SK-N-SH (cell line): ENCODE measurements at regions not wholly inside any gene's neighbourhood (a gene's known extent, or its start where the extent isn't known, plus 50 kb on each side); places are given as distances from the start of the nearest gene placed in this dataset.

Experiments
- CTCF ChIA-PET: fragments of 300-600, 350-600 bp; formaldehyde crosslinking; extraction: SDS; loops from one replicate; lab custom pipeline; 2021; lab: Yijun Ruan, JAX
- POLR2A ChIA-PET: fragments of 350-600 bp; sonication (Branson Sonifier 250); formaldehyde crosslinking; extraction: SDS; loops from one replicate; lab custom pipeline; 2020; ENCODE audit warnings: antibody characterized with exemption, inconsistent platforms; lab: Yijun Ruan, JAX
- DNase-seq: peaks from one replicate; pipeline ENCODE4 v3.0.0; 2012
- H2AFZ ChIP-seq: fragments of 200-600 bp; sonication (generic); 2 replicates; pipeline ENCODE4 v1.8.1; 2016; ENCODE audit warnings: antibody characterized with exemption, mild to moderate bottlenecking, low read depth
- H3F3A ChIP-seq: fragments of 200-600 bp; sonication (generic); replicated peaks from 2 replicates; pipeline ENCODE3; 2016; ENCODE audit warnings: antibody characterized with exemption, mild to moderate bottlenecking; ENCODE audit not compliant: insufficient read depth
- H3K27ac ChIP-seq, 2 experiments: fragments of 200-500 bp in 1 of 2; fragments of 200-600 bp in 1 of 2; sonication (Bioruptor generic) in 1 of 2; sonication (generic), shearing (Covaris generic) in 1 of 2; 2 replicates each; pipeline versions ENCODE4 v1.5.1 to v1.6.1; 2014 to 2016; ENCODE audit warnings: low read depth in 2 of 2, inconsistent platforms in 1 of 2, low read length in 1 of 2, mild to moderate bottlenecking in 1 of 2, mixed read lengths in 1 of 2
- H3K27me3 ChIP-seq: fragments of 200-600 bp; sonication (generic), shearing (Covaris generic); 2 replicates; pipeline ENCODE4 v1.6.1; 2016; ENCODE audit warnings: mixed run types; ENCODE audit not compliant: insufficient read depth
- H3K36me3 ChIP-seq, 2 experiments: fragments of 200-500 bp in 1 of 2; fragments of 200-600 bp in 1 of 2; sonication (Bioruptor generic) in 1 of 2; sonication (generic) in 1 of 2; replicated peaks in 1 of 2; 2 replicates each; pipeline versions ENCODE3 to v1.5.1; 2014 to 2016; ENCODE audit warnings: low read length in 1 of 2, mild to moderate bottlenecking in 1 of 2; ENCODE audit not compliant: insufficient read depth in 2 of 2, control insufficient read depth in 1 of 2
- H3K4me1 ChIP-seq, 2 experiments: fragments of 200-500 bp in 1 of 2; fragments of 200-600 bp in 1 of 2; sonication (Bioruptor generic) in 1 of 2; sonication (generic), shearing (Covaris generic) in 1 of 2; 2 replicates each; pipeline versions ENCODE4 v1.5.1 to v1.6.1; 2014 to 2016; ENCODE audit warnings: low read depth in 1 of 2, low read length in 1 of 2, mixed run types in 1 of 2; ENCODE audit not compliant: insufficient read depth in 2 of 2, control insufficient read depth in 1 of 2
- H3K4me2 ChIP-seq: fragments of 200-600 bp; sonication (generic), shearing (Covaris generic); 2 replicates; pipeline ENCODE4 v1.6.1; 2017; ENCODE audit warnings: mixed run types
- H3K4me3 ChIP-seq, 2 experiments: fragments of 200-500 bp in 1 of 2; fragments of 200-600 bp in 1 of 2; sonication (Bioruptor generic) in 1 of 2; sonication (generic), shearing (Covaris generic) in 1 of 2; 2 replicates each; pipeline versions ENCODE4 v1.5.1 to v1.8.1; 2014 to 2016; ENCODE audit warnings: low read depth in 2 of 2, inconsistent platforms in 1 of 2, low read length in 1 of 2, mild to moderate bottlenecking in 1 of 2, mixed read lengths in 1 of 2, moderate library complexity in 1 of 2
- H3K79me2 ChIP-seq: fragments of 200-600 bp; sonication (generic); 2 replicates; pipeline ENCODE4 v1.8.1; 2017; ENCODE audit warnings: mild to moderate bottlenecking; ENCODE audit not compliant: insufficient read depth
- H3K9ac ChIP-seq: fragments of 200-600 bp; sonication (generic); 2 replicates; pipeline ENCODE4 v1.6.1; 2017; ENCODE audit warnings: mixed run types
- H3K9me2 ChIP-seq: fragments of 200-600 bp; sonication (generic); 2 replicates; pipeline ENCODE4 v1.6.1; 2017; ENCODE audit warnings: mixed run types
- H3K9me3 ChIP-seq: fragments of 200-600 bp; sonication (generic); 2 replicates; pipeline ENCODE4 v1.6.1; 2017; ENCODE audit warnings: mixed run types, mild to moderate bottlenecking, moderate library complexity
- H4K20me1 ChIP-seq: fragments of 200-600 bp; sonication (generic); 2 replicates; pipeline ENCODE4 v1.6.1; 2017; ENCODE audit warnings: mild to moderate bottlenecking, mixed run types; ENCODE audit not compliant: insufficient read depth
- FOXM1 ChIP-seq: IDR thresholded peaks from 2 replicates; pipeline ENCODE4 v1.4.0; 2012; ENCODE audit warnings: low read depth, mild to moderate bottlenecking
- GABPA ChIP-seq: IDR thresholded peaks from 2 replicates; pipeline ENCODE4 v1.4.0; 2012; ENCODE audit warnings: low read depth, mild to moderate bottlenecking
- MEF2A ChIP-seq: IDR thresholded peaks from 2 replicates; pipeline ENCODE4 v1.4.0; 2012; ENCODE audit warnings: low read depth, borderline replicate concordance
- NFIC ChIP-seq: IDR thresholded peaks from 2 replicates; pipeline ENCODE4 v1.4.0; 2012; ENCODE audit warnings: borderline replicate concordance
- NRF1 ChIP-seq: IDR thresholded peaks from 2 replicates; pipeline ENCODE4 v1.6.1; 2012; ENCODE audit warnings: low read depth, mild to moderate bottlenecking, low read length
- SIN3A ChIP-seq: IDR thresholded peaks from 2 replicates; pipeline ENCODE4 v1.6.1; 2012; ENCODE audit warnings: low read depth, mild to moderate bottlenecking, low read length, moderate library complexity, borderline replicate concordance
- TAF1 ChIP-seq: IDR thresholded peaks from 2 replicates; pipeline ENCODE4 v1.6.1; 2012; ENCODE audit warnings: low read depth, mild to moderate bottlenecking, low read length, moderate library complexity, borderline replicate concordance
- TCF12 ChIP-seq: IDR thresholded peaks from 2 replicates; pipeline ENCODE4 v1.4.0; 2012
- WGBS: methylation state at CpG from one replicate; pipeline ENCODE4 v1.1.6; 2017; ENCODE audit warnings: low lambda C conversion rate; 5-methylcytosine and 5-hydroxymethylcytosine counted together
- TF ChIP-seq, protein P1 (sequence below): IDR thresholded peaks from 2 replicates; pipeline ENCODE4 v1.4.0; 2012; ENCODE audit warnings: low read depth, borderline replicate concordance
- TF ChIP-seq, protein P2 (sequence below): IDR thresholded peaks from 2 replicates; pipeline ENCODE4; 2012
- TF ChIP-seq, protein P3 (sequence below): fragments of 150-350 bp; IDR thresholded peaks from 2 replicates; pipeline ENCODE4 v1.6.1; 2017; ENCODE audit warnings: antibody characterized with exemption, low read length, low read depth, borderline replicate concordance
- TF ChIP-seq, protein P4 (sequence below): IDR thresholded peaks from 2 replicates; pipeline ENCODE4 v1.6.1; 2012; ENCODE audit warnings: mild to moderate bottlenecking, low read depth, low read length, moderate library complexity

DNA sequence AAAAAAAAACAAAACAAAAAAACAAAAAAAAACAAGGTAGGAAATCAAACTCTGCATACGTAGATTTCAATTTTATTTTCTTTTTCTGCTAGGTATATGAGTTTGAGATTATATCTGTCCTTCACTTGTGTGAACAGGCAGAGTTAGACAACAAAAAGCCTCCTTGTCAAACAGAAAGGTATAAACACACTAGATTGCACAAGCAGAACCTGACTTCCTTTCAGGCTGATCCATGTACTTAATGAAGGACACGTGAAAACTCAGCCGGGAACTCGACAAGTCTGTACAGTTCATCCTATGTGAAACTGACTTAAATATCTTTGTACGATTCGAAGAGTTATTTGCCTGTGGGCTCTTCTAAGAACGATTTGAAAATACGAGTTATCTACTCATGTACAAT is 254.1 kb downstream of the ARL4A start:
- no peaks in the 10 kb centered on the region for H4K20me1 ChIP-seq
- POLR2A ChIA-PET: no interaction called here
- CTCF ChIA-PET: no interaction called here
- H3K4me2 ChIP-seq: no peak overlapping the region
- no peaks in the 10 kb centered on the region for H3K4me1 ChIP-seq
- H3K27ac ChIP-seq: no peak overlapping the region
- H3K9me2 ChIP-seq: no peaks in the 10 kb centered on the region
- H3K9ac ChIP-seq: no peak overlapping the region
- H3K79me2 ChIP-seq: no peaks in the 10 kb centered on the region
- no peaks in the 10 kb centered on the region for H3K27me3 ChIP-seq
- DNase-seq: no peak
- 11% methylated on average over 8 of the region's 8 CpGs for WGBS
- H2AFZ ChIP-seq: no peak overlapping the region
- no peak overlapping the region for H3K4me3 ChIP-seq
- TF ChIP-seq NRF1: no peak
- TF ChIP-seq, protein P1, sequence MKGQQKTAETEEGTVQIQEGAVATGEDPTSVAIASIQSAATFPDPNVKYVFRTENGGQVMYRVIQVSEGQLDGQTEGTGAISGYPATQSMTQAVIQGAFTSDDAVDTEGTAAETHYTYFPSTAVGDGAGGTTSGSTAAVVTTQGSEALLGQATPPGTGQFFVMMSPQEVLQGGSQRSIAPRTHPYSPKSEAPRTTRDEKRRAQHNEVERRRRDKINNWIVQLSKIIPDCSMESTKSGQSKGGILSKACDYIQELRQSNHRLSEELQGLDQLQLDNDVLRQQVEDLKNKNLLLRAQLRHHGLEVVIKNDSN: no peak
- no peaks in the 10 kb centered on the region for H3K9me3 ChIP-seq
- no peaks in the 10 kb centered on the region for H3K36me3 ChIP-seq
- H3F3A ChIP-seq: no peaks in the 10 kb centered on the region

DNA sequence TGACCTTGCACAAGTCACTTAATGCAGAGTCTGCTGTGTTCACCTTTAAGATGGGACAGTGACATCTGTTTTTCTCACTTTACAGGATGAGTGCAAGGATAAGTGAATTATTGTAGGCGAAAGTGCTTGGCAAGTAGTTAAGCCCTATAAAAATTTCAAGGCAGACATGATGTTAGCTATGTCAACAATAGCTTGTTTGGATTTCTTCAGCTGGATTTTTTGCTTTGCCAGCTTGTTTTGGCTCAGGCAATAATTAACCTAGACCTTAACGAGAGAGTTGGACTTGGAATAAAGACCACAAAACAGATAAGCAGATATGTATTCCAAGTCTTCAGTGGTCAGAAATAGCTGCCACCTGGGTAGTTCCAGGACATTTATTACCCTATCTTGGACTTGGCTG is 255.2 kb downstream of the ARL4A start:
- Histone ChIP-seq H3K79me2 (no peaks in the 10 kb centered on the region), H3F3A (no peaks in the 10 kb centered on the region), H3K4me1 (no peaks in the 10 kb centered on the region), H3K9ac (no peak overlapping the region), H3K9me3 (no peaks in the 10 kb centered on the region), H3K27me3 (no peaks in the 10 kb centered on the region; the same call in 1 of the 2 replicates), H2AFZ (no peak overlapping the region), H4K20me1 (no peaks in the 10 kb centered on the region), H3K27ac (no peak overlapping the region), H3K36me3 (no peaks in the 10 kb centered on the region), H3K9me2 (no peaks in the 10 kb centered on the region), H3K4me2 (no peak overlapping the region), H3K4me3 (no peak overlapping the region)
- DNase-seq: no peak
- CTCF ChIA-PET: no interaction called here
- POLR2A ChIA-PET: no interaction called here
- TF ChIP-seq NFIC: no peak
- TF ChIP-seq, protein P2, sequence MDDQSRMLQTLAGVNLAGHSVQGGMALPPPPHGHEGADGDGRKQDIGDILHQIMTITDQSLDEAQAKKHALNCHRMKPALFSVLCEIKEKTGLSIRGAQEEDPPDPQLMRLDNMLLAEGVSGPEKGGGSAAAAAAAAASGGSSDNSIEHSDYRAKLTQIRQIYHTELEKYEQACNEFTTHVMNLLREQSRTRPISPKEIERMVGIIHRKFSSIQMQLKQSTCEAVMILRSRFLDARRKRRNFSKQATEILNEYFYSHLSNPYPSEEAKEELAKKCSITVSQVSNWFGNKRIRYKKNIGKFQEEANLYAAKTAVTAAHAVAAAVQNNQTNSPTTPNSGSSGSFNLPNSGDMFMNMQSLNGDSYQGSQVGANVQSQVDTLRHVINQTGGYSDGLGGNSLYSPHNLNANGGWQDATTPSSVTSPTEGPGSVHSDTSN: no peak
- TF ChIP-seq, protein P3, sequence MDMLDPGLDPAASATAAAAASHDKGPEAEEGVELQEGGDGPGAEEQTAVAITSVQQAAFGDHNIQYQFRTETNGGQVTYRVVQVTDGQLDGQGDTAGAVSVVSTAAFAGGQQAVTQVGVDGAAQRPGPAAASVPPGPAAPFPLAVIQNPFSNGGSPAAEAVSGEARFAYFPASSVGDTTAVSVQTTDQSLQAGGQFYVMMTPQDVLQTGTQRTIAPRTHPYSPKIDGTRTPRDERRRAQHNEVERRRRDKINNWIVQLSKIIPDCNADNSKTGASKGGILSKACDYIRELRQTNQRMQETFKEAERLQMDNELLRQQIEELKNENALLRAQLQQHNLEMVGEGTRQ: no peak
- WGBS: 7% methylated on average over 2 of the region's 2 CpGs

DNA sequence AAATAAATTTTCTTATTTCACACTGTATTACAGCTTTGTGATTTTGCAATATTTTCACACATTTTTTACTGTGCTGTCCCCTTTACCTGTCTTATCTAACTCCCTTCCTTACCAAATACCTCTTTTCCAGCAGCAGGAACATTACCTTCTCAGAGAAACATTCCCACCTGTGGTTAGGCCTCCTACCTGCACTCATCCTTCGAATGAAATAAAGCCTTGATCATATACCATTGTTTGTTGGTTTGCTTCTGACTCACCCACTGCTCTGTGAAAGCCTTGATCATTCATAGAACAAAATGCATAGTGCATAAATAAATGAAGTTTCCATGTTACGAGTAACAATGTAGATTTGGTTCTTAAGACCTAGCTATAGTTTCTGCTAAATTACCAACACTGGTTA is 256.3 kb downstream of the ARL4A start:
- no peaks in the 10 kb centered on the region; the same call in 1 of the 2 replicates for H3K27me3 ChIP-seq
- H3K27ac ChIP-seq: no peak overlapping the region
- CTCF ChIA-PET: no interaction called here
- no peak overlapping the region for H2AFZ ChIP-seq
- H3K4me1 ChIP-seq: no peaks in the 10 kb centered on the region
- no peak overlapping the region for H3K9ac ChIP-seq
- no peaks in the 10 kb centered on the region for H3K36me3 ChIP-seq
- H3F3A ChIP-seq: no peaks in the 10 kb centered on the region
- H4K20me1 ChIP-seq: no peaks in the 10 kb centered on the region
- 9% methylated on average over 2 of the region's 2 CpGs for WGBS
- H3K79me2 ChIP-seq: no peaks in the 10 kb centered on the region
- H3K4me3 ChIP-seq: no peak overlapping the region
- no peak overlapping the region for H3K4me2 ChIP-seq
- H3K9me3 ChIP-seq: no peaks in the 10 kb centered on the region
- no peaks in the 10 kb centered on the region for H3K9me2 ChIP-seq
- POLR2A ChIA-PET: no interaction called here
- DNase-seq: no peak
- TF ChIP-seq FOXM1 (no peak), TCF12 (no peak), NFIC (no peak), GABPA (no peak), SIN3A (no peak), TAF1 (no peak), MEF2A (no peak)
- TF ChIP-seq, protein P4, sequence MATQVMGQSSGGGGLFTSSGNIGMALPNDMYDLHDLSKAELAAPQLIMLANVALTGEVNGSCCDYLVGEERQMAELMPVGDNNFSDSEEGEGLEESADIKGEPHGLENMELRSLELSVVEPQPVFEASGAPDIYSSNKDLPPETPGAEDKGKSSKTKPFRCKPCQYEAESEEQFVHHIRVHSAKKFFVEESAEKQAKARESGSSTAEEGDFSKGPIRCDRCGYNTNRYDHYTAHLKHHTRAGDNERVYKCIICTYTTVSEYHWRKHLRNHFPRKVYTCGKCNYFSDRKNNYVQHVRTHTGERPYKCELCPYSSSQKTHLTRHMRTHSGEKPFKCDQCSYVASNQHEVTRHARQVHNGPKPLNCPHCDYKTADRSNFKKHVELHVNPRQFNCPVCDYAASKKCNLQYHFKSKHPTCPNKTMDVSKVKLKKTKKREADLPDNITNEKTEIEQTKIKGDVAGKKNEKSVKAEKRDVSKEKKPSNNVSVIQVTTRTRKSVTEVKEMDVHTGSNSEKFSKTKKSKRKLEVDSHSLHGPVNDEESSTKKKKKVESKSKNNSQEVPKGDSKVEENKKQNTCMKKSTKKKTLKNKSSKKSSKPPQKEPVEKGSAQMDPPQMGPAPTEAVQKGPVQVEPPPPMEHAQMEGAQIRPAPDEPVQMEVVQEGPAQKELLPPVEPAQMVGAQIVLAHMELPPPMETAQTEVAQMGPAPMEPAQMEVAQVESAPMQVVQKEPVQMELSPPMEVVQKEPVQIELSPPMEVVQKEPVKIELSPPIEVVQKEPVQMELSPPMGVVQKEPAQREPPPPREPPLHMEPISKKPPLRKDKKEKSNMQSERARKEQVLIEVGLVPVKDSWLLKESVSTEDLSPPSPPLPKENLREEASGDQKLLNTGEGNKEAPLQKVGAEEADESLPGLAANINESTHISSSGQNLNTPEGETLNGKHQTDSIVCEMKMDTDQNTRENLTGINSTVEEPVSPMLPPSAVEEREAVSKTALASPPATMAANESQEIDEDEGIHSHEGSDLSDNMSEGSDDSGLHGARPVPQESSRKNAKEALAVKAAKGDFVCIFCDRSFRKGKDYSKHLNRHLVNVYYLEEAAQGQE: no peak
- TF ChIP-seq, protein P1: no peak
- TF ChIP-seq, all 33 proteins: peak for 0
